A549 (cell line): ENCODE measurements at regions not wholly inside any gene's neighbourhood (a gene's known extent, or its start where the extent isn't known, plus 50 kb on each side); places are given as distances from the start of the nearest gene placed in this dataset.
A peak's percentile ranks its signal among the peaks of the same experiment; 100 is the strongest.

Source experiments
- CBX2 ChIP-seq: fragments of 200-600 bp; sonication (generic); IDR thresholded peaks from 2 replicates; pipeline ENCODE4 v1.6.1; 2016; ENCODE audit warnings: low read depth, mild to moderate bottlenecking, borderline replicate concordance
- CEBPB ChIP-seq, 2 experiments: fragments of >200 bp in 1 of 2; sonication (Bioruptor Twin) in 1 of 2; formaldehyde crosslinking in 1 of 2; IDR thresholded peaks; 2 replicates each; pipeline ENCODE4 v1.6.1; 2012 to 2016
- CHD4 ChIP-seq: fragments of 200-600 bp; sonication (generic); IDR thresholded peaks from 2 replicates; pipeline ENCODE4 v1.6.1; 2016; ENCODE audit warnings: antibody characterized with exemption, mild to moderate bottlenecking, borderline replicate concordance
- KDM1A ChIP-seq: fragments of 200-600 bp; sonication (generic); IDR thresholded peaks from 2 replicates; pipeline ENCODE4 v1.6.1; 2016; ENCODE audit warnings: low read depth, mild to moderate bottlenecking
- MAFK ChIP-seq: fragments of 450-650 bp; IDR thresholded peaks from 2 replicates; pipeline ENCODE4 v1.6.1; 2014; ENCODE audit not compliant: partially characterized antibody
- MAZ ChIP-seq: fragments of 150-350 bp; IDR thresholded peaks from 2 replicates; pipeline ENCODE4 v1.6.1; 2014; ENCODE audit warnings: antibody characterized with exemption, low read depth, low read length, borderline replicate concordance
- PHF8 ChIP-seq: fragments of 200-600 bp; sonication (generic); IDR thresholded peaks from 2 replicates; pipeline ENCODE4 v1.6.1; 2016; ENCODE audit warnings: low read depth, mild to moderate bottlenecking, antibody characterized with exemption, moderate library complexity, borderline replicate concordance
- POLR2A ChIP-seq: IDR thresholded peaks from 2 replicates; pipeline ENCODE4 v1.6.1; 2012; ENCODE audit warnings: mild to moderate bottlenecking, low read length
- RAD21 ChIP-seq, 2 experiments: fragments of >200 bp in 1 of 2; sonication (Bioruptor Twin) in 1 of 2; formaldehyde crosslinking in 1 of 2; IDR thresholded peaks in 1 of 2; conservative IDR thresholded peaks in 1 of 2; 2 replicates in 1 of 2; 3 replicates in 1 of 2; pipeline ENCODE4 v1.6.1; 2012 to 2018; ENCODE audit warnings: inconsistent platforms in 1 of 2
- RFX5 ChIP-seq: fragments of 450-650 bp; IDR thresholded peaks from 2 replicates; pipeline ENCODE4 v1.7.1; 2014; ENCODE audit warnings: antibody characterized with exemption, mild to moderate bottlenecking, moderate library complexity
- ZC3H11A ChIP-seq: fragments of 450-650 bp; IDR thresholded peaks from 2 replicates; pipeline ENCODE4 v1.6.1; 2014; ENCODE audit warnings: antibody characterized with exemption, mild to moderate bottlenecking
- TF ChIP-seq, protein P1 (sequence below): fragments of >200 bp; sonication (Bioruptor Twin); formaldehyde crosslinking; IDR thresholded peaks from 3 replicates; pipeline ENCODE4 v1.5.1; 2016
- TF ChIP-seq, protein P2 (sequence below): fragments of 450-650 bp; IDR thresholded peaks from 2 replicates; pipeline ENCODE4 v1.6.1; 2014; ENCODE audit warnings: antibody characterized with exemption
- TF ChIP-seq, protein P3 (sequence below): IDR thresholded peaks from 2 replicates; pipeline ENCODE4 v1.6.1; 2012

DNA sequence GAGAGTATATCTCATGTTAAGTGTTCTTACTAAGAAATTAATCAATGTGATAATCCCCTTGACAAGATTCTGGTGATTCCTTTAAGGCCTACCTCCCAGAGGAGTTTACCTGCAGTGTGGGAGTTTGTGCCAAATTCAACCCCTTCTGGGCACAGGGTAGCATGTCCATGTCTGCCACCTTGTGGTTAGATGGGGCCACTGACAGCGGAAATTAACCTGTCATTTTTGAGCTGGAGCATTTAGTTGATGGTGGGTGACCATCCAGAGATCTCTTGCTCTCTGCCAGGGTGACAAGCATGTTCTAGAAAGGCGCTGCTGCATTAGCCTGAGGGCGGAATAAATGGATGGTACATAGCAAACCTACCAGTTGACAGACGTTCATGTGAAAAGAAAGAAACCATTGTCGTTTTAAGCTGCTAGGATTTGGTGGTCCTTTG is 132.2 kb downstream of the FBXO4 start:
- TF ChIP-seq, protein P1, sequence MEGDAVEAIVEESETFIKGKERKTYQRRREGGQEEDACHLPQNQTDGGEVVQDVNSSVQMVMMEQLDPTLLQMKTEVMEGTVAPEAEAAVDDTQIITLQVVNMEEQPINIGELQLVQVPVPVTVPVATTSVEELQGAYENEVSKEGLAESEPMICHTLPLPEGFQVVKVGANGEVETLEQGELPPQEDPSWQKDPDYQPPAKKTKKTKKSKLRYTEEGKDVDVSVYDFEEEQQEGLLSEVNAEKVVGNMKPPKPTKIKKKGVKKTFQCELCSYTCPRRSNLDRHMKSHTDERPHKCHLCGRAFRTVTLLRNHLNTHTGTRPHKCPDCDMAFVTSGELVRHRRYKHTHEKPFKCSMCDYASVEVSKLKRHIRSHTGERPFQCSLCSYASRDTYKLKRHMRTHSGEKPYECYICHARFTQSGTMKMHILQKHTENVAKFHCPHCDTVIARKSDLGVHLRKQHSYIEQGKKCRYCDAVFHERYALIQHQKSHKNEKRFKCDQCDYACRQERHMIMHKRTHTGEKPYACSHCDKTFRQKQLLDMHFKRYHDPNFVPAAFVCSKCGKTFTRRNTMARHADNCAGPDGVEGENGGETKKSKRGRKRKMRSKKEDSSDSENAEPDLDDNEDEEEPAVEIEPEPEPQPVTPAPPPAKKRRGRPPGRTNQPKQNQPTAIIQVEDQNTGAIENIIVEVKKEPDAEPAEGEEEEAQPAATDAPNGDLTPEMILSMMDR: peak; percentile 61
- TF ChIP-seq POLR2A (no peak), RAD21 (conservative IDR thresholded peaks at IDR 0.05 in 1 of 2, IDR thresholded peaks at IDR 0.05 in 1 of 2) (peak; percentile 52 to 57), KDM1A (no peak), PHF8 (no peak), CHD4 (no peak), RFX5 (no peak), ZC3H11A (no peak), MAZ (no peak), CEBPB (IDR thresholded peaks at IDR 0.05) (no peak), MAFK (no peak), CBX2 (no peak)
- TF ChIP-seq, protein P2, sequence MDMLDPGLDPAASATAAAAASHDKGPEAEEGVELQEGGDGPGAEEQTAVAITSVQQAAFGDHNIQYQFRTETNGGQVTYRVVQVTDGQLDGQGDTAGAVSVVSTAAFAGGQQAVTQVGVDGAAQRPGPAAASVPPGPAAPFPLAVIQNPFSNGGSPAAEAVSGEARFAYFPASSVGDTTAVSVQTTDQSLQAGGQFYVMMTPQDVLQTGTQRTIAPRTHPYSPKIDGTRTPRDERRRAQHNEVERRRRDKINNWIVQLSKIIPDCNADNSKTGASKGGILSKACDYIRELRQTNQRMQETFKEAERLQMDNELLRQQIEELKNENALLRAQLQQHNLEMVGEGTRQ: no peak
- TF ChIP-seq, protein P3, sequence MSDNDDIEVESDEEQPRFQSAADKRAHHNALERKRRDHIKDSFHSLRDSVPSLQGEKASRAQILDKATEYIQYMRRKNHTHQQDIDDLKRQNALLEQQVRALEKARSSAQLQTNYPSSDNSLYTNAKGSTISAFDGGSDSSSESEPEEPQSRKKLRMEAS: no peak
